HepG2 (cell line): ENCODE measurements at regions not wholly inside any gene's neighbourhood (a gene's known extent, or its start where the extent isn't known, plus 50 kb on each side); places are given as distances from the start of the nearest gene placed in this dataset.

Experiments used
- ATAC-seq: fragments of 200-7000 bp; cut with Tn5 transposase; 3 replicates; pipeline ENCODE4 v1.9.1; 2020; ENCODE audit warnings: mild to moderate bottlenecking, moderate library complexity
- BruUV-seq: library from RNA; stranded (reverse); fragments of 400-500 nt; replicated peaks from 2 replicates; lab custom pipeline; 2021; lab: Mats Ljungman, UMichigan
- CTCF ChIA-PET: fragments of 300-600 bp; formaldehyde crosslinking; extraction: SDS; loops from one replicate; lab custom pipeline; 2021; ENCODE audit warnings: low total read pairs, inconsistent platforms, low intra/inter-chr PET ratio; lab: Yijun Ruan, JAX
- POLR2A ChIA-PET: fragments of 350-600 bp; sonication (Branson Sonifier 250); formaldehyde crosslinking; loops from one replicate; lab custom pipeline; 2020; ENCODE audit warnings: antibody characterized with exemption, inconsistent platforms; lab: Yijun Ruan, JAX
- DNase-seq: peaks from one replicate; pipeline ENCODE4 v3.0.0-alpha.2; 2015; ENCODE audit warnings: low spot score
- FAIRE-seq: peaks from 3 replicates; lab custom pipeline; 2011; peaks lifted over from hg19 to GRCh38; lab: Jason Lieb, UNC
- H2AFZ ChIP-seq: one replicate; pipeline ENCODE4 v1.6.1; 2011; ENCODE audit warnings: low read length, inconsistent platforms
- H3K27ac ChIP-seq: fragments of 300-600 bp; 3 replicates; pipeline ENCODE4 v1.8.0; 2011; ENCODE audit warnings: mixed run types, mild to moderate bottlenecking, mixed read lengths, low read length, inconsistent platforms; ENCODE audit not compliant: insufficient read depth; ENCODE audit errors: extremely low read length
- H3K27me3 ChIP-seq, 2 experiments: fragments of 200-600 bp in 1 of 2; 2 replicates in 1 of 2; 3 replicates in 1 of 2; pipeline versions ENCODE4 v1.6.0 to v1.8.0; 2011; ENCODE audit warnings: low read length in 2 of 2, mild to moderate bottlenecking in 2 of 2, moderate library complexity in 2 of 2, inconsistent platforms in 1 of 2; ENCODE audit not compliant: insufficient read depth in 2 of 2, control insufficient read depth in 1 of 2
- H3K36me3 ChIP-seq, 2 experiments: fragments of 200-600 bp in 1 of 2; replicated peaks in 1 of 2; 2 replicates in 1 of 2; 3 replicates in 1 of 2; pipeline versions ENCODE4 v1.5.1 to v1.8.0; 2011; ENCODE audit warnings: low read length in 2 of 2, inconsistent platforms in 1 of 2; ENCODE audit not compliant: insufficient read depth in 2 of 2, control insufficient read depth in 1 of 2
- H3K4me1 ChIP-seq: 2 replicates; pipeline ENCODE4 v1.5.1; 2012; ENCODE audit warnings: low read length, inconsistent platforms; ENCODE audit not compliant: insufficient read depth
- H3K4me2 ChIP-seq: 2 replicates; pipeline ENCODE4 v1.6.0; 2011; ENCODE audit warnings: low read depth, low read length, inconsistent platforms
- H3K4me3 ChIP-seq, 3 experiments: fragments of 200-600 bp in 1 of 3; sonication (generic), shearing (Covaris generic) in 1 of 3; replicated peaks in 1 of 3; 2 replicates each; pipeline ENCODE4 v1.5.1; 2011 to 2016; ENCODE audit warnings: low read length in 3 of 3, inconsistent platforms in 2 of 3, low read depth in 2 of 3, mild to moderate bottlenecking in 2 of 3, control low read depth in 1 of 3, mixed read lengths in 1 of 3; ENCODE audit not compliant: insufficient read depth in 1 of 3
- H3K79me2 ChIP-seq: one replicate; pipeline ENCODE4 v1.6.1; 2011; ENCODE audit warnings: low read length, inconsistent platforms; ENCODE audit not compliant: insufficient read depth
- H3K9ac ChIP-seq: 2 replicates; pipeline ENCODE4 v1.6.0; 2011; ENCODE audit warnings: mild to moderate bottlenecking, low read depth, low read length, inconsistent platforms; ENCODE audit not compliant: insufficient read depth
- H3K9me3 ChIP-seq: 2 replicates; pipeline ENCODE4 v1.5.1; 2012; ENCODE audit warnings: mild to moderate bottlenecking, low read length
- H4K20me1 ChIP-seq: 2 replicates; pipeline ENCODE4 v1.6.0; 2011; ENCODE audit warnings: inconsistent platforms, mild to moderate bottlenecking, low read length, moderate library complexity; ENCODE audit not compliant: insufficient read depth
- ATF1 ChIP-seq: IDR thresholded peaks from 2 replicates; pipeline ENCODE4 v1.6.1; 2016; ENCODE audit warnings: mild to moderate bottlenecking, control low read depth
- HBP1 ChIP-seq: IDR thresholded peaks from 2 replicates; pipeline ENCODE4 v1.6.1; 2016; ENCODE audit warnings: low read depth, control low read depth
- MED1 ChIP-seq: sonication (generic); formaldehyde crosslinking; IDR thresholded peaks from 2 replicates; pipeline ENCODE4 v1.4.0; 2020; ENCODE audit warnings: missing genetic modification reagents
- MLLT10 ChIP-seq: sonication (generic); formaldehyde crosslinking; IDR thresholded peaks from 2 replicates; pipeline ENCODE4 v1.4.0; 2020; ENCODE audit warnings: missing genetic modification reagents
- NBN ChIP-seq: fragments of 450-650 bp; conservative IDR thresholded peaks from 2 replicates; pipeline ENCODE4 v1.6.1; 2017
- NKX3-1 ChIP-seq: sonication (generic); formaldehyde crosslinking; IDR thresholded peaks from 2 replicates; pipeline ENCODE4 v1.5.0; 2020; ENCODE audit warnings: missing genetic modification reagents
- POLR2AphosphoS5 ChIP-seq: IDR thresholded peaks from 2 replicates; pipeline ENCODE4 v1.6.1; 2012; ENCODE audit warnings: low read depth, low read length
- RBFOX2 ChIP-seq: fragments of 200-400 bp; formaldehyde crosslinking; IDR thresholded peaks from 2 replicates; pipeline ENCODE4 v1.6.1; 2017; ENCODE audit warnings: low read depth, mild to moderate bottlenecking, low read length
- STAT5B ChIP-seq: sonication (generic); formaldehyde crosslinking; IDR thresholded peaks from 2 replicates; pipeline ENCODE4 v1.4.0; 2020; ENCODE audit warnings: missing genetic modification reagents
- TRIM24 ChIP-seq: sonication (generic); formaldehyde crosslinking; IDR thresholded peaks from 2 replicates; pipeline ENCODE4 v1.8.0; 2022; ENCODE audit warnings: mild to moderate bottlenecking, missing genetic modification reagents
- ZNF510 ChIP-seq: sonication (generic); formaldehyde crosslinking; IDR thresholded peaks from 2 replicates; pipeline ENCODE4 v1.4.0; 2020; ENCODE audit warnings: low read depth, mild to moderate bottlenecking, missing genetic modification reagents
- whole genome bisulfite sequencing: methylation state at CpG from one replicate; pipeline ENCODE4 v1.1.6; 2017; ENCODE audit warnings: low lambda C conversion rate; 5-methylcytosine and 5-hydroxymethylcytosine counted together
- in situ Hi-C: cut with HindIII; loops from 2 replicates; pipeline ENCODE4 v1.10.0; 2017; ENCODE audit warnings: low pct_unique_long_range_greater_than_20kb; ENCODE audit not compliant: extremely low pct_ligation_motif_present
- intact Hi-C: fragments of 100-400 bp; cut with micrococcal nuclease; formaldehyde crosslinking; loops from one replicate; pipeline ENCODE4 v1.10.0; 2022; ENCODE audit not compliant: unreplicated experiment
- TF ChIP-seq, protein P1 (sequence below): sonication (generic); formaldehyde crosslinking; IDR thresholded peaks from 2 replicates; pipeline ENCODE4 v1.5.0; 2020; ENCODE audit warnings: missing genetic modification reagents
- TF ChIP-seq, protein P2 (sequence below): sonication (generic); formaldehyde crosslinking; conservative IDR thresholded peaks from 2 replicates; pipeline ENCODE4 v1.8.0; 2022; ENCODE audit warnings: low read depth, missing genetic modification reagents

- 27% methylated on average over 17 of the region's 17 CpGs for WGBS
- H3K36me3 ChIP-seq: no peaks in the 10 kb centered on the region
- ChIA-PET CTCF (no interaction called here), POLR2A (no interaction called here)
- no peak for FAIRE-seq
- no peak overlapping the region for H3K4me3 ChIP-seq
- no peak overlapping the region for H2AFZ ChIP-seq
- H3K9ac ChIP-seq: no peak overlapping the region
- no TSS peak for BruUV-seq
- in situ Hi-C loops (no loop called here), intact Hi-C loops (no loop called here)
- H3K79me2 ChIP-seq: no peaks in the 10 kb centered on the region
- no peaks in the 10 kb centered on the region for H4K20me1 ChIP-seq
- peaks cover 0 to 24% of the 10 kb centered on the region in 2 experiments; a peak in 3 of 5 replicates for H3K27me3 ChIP-seq
- no peak for DNase-seq
- no peaks in the 10 kb centered on the region for H3K9me3 ChIP-seq
- H3K4me2 ChIP-seq: no peak overlapping the region
- H3K4me1 ChIP-seq: no peaks in the 10 kb centered on the region
- TF ChIP-seq TRIM24 (CRISPR knock-in tag) (no peak), NBN (no peak), POLR2AphosphoS5 (no peak), MLLT10 (CRISPR knock-in tag) (no peak), RBFOX2 (no peak), ZNF510 (no peak), HBP1 (CRISPR knock-in tag) (no peak), STAT5B (CRISPR knock-in tag) (no peak), MED1 (no peak), ATF1 (CRISPR knock-in tag) (no peak), NKX3-1 (no peak)
- TF ChIP-seq, protein P1, sequence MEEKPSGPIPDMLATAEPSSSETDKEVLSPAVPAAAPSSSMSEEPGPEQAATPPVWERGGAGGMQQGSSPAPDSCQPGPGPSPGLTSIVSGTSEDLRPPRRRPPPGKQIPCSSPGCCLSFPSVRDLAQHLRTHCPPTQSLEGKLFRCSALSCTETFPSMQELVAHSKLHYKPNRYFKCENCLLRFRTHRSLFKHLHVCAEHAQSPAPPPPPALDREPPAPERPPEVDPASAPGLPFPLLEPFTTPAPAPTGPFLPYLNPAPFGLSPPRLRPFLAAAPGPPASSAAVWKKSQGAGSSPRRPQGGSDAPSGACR (CRISPR knock-in tag): no peak
- TF ChIP-seq, protein P2, sequence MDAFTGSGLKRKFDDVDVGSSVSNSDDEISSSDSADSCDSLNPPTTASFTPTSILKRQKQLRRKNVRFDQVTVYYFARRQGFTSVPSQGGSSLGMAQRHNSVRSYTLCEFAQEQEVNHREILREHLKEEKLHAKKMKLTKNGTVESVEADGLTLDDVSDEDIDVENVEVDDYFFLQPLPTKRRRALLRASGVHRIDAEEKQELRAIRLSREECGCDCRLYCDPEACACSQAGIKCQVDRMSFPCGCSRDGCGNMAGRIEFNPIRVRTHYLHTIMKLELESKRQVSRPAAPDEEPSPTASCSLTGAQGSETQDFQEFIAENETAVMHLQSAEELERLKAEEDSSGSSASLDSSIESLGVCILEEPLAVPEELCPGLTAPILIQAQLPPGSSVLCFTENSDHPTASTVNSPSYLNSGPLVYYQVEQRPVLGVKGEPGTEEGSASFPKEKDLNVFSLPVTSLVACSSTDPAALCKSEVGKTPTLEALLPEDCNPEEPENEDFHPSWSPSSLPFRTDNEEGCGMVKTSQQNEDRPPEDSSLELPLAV (CRISPR knock-in tag): no peak
- TF ChIP-seq, all 625 proteins: peak for 0
- no peak overlapping the region for H3K27ac ChIP-seq
- no peak for ATAC-seq
These were observed 95.7 kb upstream of the ALDH1A3 start for GRCh38 chr15:100783760-100784492.
